PFSK-1 (cell line): ENCODE measurements at regions not wholly inside any gene's neighbourhood (a gene's known extent, or its start where the extent isn't known, plus 50 kb on each side); places are given as distances from the start of the nearest gene placed in this dataset.

Source experiments
- REST ChIP-seq, 2 experiments: IDR thresholded peaks; 2 replicates each; pipeline versions ENCODE4 v1.6.1 to v1.8.0; 2011 to 2012; ENCODE audit warnings: low read depth in 2 of 2, low read length in 2 of 2, control low read depth in 1 of 2, inconsistent platforms in 1 of 2, mild to moderate bottlenecking in 1 of 2, moderate library complexity in 1 of 2; ENCODE audit not compliant: insufficient read depth in 1 of 2
- SIN3A ChIP-seq: IDR thresholded peaks from 2 replicates; pipeline ENCODE4 v1.6.1; 2012; ENCODE audit warnings: mild to moderate bottlenecking, low read length, moderate library complexity, borderline replicate concordance; ENCODE audit not compliant: insufficient read depth

DNA sequence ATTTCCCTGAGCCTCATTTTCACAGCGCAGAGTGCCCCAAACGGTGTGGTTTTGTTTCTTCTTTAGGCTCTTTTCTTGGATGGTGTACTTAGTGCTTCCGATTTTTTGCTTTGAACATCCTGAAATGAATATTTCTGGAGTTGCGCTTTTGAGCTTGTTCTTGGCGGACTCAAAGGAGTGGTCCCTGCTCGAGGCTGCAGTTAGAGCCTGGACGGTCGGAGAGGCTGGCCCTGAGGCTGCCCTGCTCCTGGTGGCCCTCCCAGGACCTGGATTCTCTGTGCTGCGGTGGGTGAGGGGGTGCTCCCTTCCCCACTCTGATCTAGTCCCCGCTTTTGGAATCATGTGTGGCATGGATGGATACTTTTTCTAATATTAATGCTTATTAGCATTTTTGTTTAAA lies 291.8 kb upstream of the IRX4 start:
- TF ChIP-seq REST (IDR thresholded peaks at IDR 0.05; ENCODE audit: insufficient read depth in 1 of 2, low read depth in 2 of 2, low read length in 2 of 2) (no peak), SIN3A (no peak)
